ENCODE measurements at regions not wholly inside any gene's neighbourhood (a gene's known extent, or its start where the extent isn't known, plus 50 kb on each side); places are given as distances from the start of the nearest gene placed in this dataset.

GRCh38 chr5:173753307-173754168, 134.6 kb upstream of the CPEB4 start (continued):
- no peak for TF ChIP-seq ZBTB26 (CRISPR knock-in tag; IDR thresholded peaks at IDR 0.05; ENCODE audit: borderline replicate concordance)
- TF ChIP-seq BATF2 (CRISPR knock-in tag; IDR thresholded peaks at IDR 0.05) = no peak
- no peak for TF ChIP-seq NONO (IDR thresholded peaks at IDR 0.05)
- no peak for TF ChIP-seq NONO (CRISPR knock-in tag; conservative IDR thresholded peaks at IDR 0.05)
- TF ChIP-seq CEBPZ (IDR thresholded peaks at IDR 0.05; ENCODE audit: low read length) = no peak
- peak; percentile 82 for TF ChIP-seq SALL1 (CRISPR knock-in tag; IDR thresholded peaks at IDR 0.05)
- TF ChIP-seq ATF6 (CRISPR knock-in tag; conservative IDR thresholded peaks at IDR 0.05) = no peak
- TF ChIP-seq ZSCAN22 (CRISPR knock-in tag; IDR thresholded peaks at IDR 0.05) = no peak
- TF ChIP-seq KIAA2018 (CRISPR knock-in tag; IDR thresholded peaks at IDR 0.05; ENCODE audit: borderline replicate concordance) = no peak
- TF ChIP-seq CHCHD3 (CRISPR knock-in tag; IDR thresholded peaks at IDR 0.05) = no peak
- TF ChIP-seq NRL (CRISPR knock-in tag; IDR thresholded peaks at IDR 0.05; ENCODE audit: borderline replicate concordance) = no peak

Measured in HepG2 (cell line).